ENCODE measurements at regions not wholly inside any gene's neighbourhood (a gene's known extent, or its start where the extent isn't known, plus 50 kb on each side); places are given as distances from the start of the nearest gene placed in this dataset.

DNA sequence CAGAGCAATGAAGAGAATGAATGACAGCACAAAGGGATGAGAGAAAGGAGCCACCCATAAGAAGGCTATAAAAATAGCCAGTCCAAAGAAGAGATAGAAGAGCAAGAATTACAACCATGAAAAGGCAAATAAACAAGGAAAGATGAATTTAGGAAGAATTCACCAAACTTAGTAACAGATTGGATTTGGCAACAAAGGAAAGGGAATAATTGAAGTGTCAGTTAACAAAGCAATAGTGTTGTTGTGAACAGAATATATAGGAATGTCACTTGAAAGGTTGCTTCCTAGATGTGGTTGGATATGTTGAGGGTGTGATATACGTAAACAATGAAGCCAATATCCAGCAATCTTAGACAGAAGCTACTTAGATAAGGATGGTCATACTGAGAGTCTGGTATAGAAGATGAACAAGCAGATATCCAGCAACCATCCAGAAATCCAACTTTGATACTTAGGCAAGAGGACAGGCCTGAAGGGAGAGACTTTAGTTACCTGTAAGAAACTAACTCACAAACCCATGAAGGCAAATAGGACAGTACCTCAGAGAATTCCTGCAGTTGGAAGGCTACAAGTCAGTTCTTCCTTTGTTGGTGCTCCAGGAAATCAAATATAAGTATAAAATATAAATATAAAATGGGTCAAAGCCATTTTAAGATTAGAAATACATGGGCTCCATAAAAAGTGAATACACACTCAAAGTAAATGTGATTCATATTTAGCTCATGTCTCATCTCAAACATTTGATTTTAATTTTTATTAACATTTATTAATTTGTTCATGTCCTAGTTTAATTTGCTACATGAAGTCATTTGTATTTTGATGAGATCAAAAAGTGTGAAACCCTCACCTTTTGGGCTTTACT, 106.5 kb downstream of the HFE start:
- no peaks in the 10 kb centered on the region for H3K27me3 ChIP-seq
- H3K4me3 ChIP-seq, result no peak overlapping the region
- TF ChIP-seq, protein P1, sequence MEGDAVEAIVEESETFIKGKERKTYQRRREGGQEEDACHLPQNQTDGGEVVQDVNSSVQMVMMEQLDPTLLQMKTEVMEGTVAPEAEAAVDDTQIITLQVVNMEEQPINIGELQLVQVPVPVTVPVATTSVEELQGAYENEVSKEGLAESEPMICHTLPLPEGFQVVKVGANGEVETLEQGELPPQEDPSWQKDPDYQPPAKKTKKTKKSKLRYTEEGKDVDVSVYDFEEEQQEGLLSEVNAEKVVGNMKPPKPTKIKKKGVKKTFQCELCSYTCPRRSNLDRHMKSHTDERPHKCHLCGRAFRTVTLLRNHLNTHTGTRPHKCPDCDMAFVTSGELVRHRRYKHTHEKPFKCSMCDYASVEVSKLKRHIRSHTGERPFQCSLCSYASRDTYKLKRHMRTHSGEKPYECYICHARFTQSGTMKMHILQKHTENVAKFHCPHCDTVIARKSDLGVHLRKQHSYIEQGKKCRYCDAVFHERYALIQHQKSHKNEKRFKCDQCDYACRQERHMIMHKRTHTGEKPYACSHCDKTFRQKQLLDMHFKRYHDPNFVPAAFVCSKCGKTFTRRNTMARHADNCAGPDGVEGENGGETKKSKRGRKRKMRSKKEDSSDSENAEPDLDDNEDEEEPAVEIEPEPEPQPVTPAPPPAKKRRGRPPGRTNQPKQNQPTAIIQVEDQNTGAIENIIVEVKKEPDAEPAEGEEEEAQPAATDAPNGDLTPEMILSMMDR (IDR thresholded peaks at IDR 0.05), result no peak

DNA sequence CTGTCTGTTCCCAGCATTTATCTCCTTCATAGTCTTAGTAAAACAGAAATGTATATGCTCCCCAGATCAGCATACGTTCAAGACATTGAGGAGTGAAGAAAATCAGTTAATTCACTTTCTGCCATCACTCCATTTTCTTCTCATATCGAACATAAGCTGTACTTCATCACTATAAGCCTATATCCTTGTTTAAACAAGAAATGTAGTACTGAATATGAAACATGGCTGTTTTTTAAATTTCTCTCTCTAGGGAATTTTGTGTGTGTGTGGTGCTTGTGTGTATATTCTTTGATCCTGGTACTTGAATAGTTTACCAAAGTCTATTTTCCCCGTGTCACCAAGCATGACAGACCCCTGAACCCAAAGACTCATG, 107.1 kb downstream of the HFE start:
- H3K36me3 ChIP-seq, result no peaks in the 10 kb centered on the region
- peak overlapping the region; percentile 91 to 95 for H3K27ac ChIP-seq
- no peaks in the 10 kb centered on the region for H3K27me3 ChIP-seq
- no peak for DNase-seq (ENCODE audit: low spot score)
- peaks cover 0 to 28% of the 10 kb centered on the region in 2 donors for H3K4me1 ChIP-seq
- TF ChIP-seq, protein P1 (IDR thresholded peaks at IDR 0.05), result no peak
- peak overlapping the region in 1 of 2 donors; percentile 64 for H3K4me3 ChIP-seq
- no peaks in the 10 kb centered on the region for H3K9me3 ChIP-seq

More for the DNA sequence above, 106.5 kb downstream of the HFE start:
- no peaks in the 10 kb centered on the region for H3K9me3 ChIP-seq
- no peak for DNase-seq (ENCODE audit: low spot score)
- H3K4me1 ChIP-seq, result peaks cover 0 to 29% of the 10 kb centered on the region in 2 donors
- no peaks in the 10 kb centered on the region for H3K36me3 ChIP-seq
- peak overlapping the region; percentile 91 to 95 for H3K27ac ChIP-seq

DNA sequence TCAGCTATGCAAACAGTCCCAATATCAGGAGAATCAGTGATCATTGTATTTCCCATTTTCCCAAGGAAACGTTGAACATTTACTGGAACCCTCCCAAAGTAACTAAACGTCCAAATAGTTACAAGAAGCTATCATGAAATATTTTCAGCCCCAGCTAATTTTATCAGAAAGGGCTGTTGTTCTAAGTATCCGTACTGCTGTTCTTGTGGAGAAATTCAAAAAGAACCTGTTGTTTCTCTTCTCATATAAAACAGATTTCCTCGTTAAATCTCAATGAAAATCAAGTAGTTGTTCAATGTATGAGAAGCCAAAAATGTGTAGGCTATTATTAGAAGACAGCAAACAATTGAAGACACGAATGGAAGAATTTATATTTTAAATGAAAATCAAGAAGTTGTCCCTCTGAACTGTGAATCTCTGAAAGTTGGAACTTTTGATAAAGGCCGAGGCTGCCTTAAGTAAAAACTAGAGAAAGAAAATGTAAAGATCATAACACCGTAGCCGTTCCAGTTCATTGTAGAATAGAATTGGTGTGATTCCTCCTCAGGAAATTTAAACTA, 107.7 kb downstream of the HFE start:
- H3K4me3 ChIP-seq, result peak overlapping the region; percentile 51 to 64
- no peaks in the 10 kb centered on the region for H3K36me3 ChIP-seq
- no peaks in the 10 kb centered on the region for H3K9me3 ChIP-seq
- no peaks in the 10 kb centered on the region for H3K27me3 ChIP-seq
- peak overlapping the region; percentile 91 to 95 for H3K27ac ChIP-seq
- no peak for DNase-seq (ENCODE audit: low spot score)
- H3K4me1 ChIP-seq, result peaks cover 0 to 33% of the 10 kb centered on the region in 2 donors
- TF ChIP-seq, protein P1 (IDR thresholded peaks at IDR 0.05), result no peak

DNA sequence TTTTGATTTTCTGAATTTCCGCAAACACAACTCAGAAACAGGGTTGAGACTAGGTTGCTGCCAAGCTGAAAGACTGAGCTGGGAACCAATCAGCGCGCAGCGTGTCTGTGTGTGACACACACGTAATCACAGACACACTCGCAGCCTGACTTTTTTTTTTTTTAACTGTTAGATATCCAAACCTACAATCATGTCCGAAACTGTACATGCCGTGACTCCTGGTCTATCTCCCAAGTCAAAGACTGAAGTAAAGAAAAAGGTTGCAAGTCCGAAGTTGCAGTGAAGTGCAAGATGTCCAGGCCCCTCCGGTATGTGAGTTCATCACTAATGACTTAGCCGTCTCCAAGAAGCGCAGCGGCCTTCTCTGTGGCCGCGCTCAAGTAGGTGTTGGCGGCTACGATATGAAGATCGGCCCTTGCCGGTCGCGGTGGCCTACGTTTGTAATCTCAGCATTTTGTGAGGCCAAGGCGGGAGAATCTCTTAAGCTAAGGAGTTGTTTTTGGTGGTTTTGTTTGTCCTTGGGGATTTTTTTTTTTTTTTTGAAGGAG, 108.2 kb downstream of the HFE start:
- H3K9me3 ChIP-seq, result no peaks in the 10 kb centered on the region
- no peaks in the 10 kb centered on the region for H3K27me3 ChIP-seq
- peaks cover 0 to 36% of the 10 kb centered on the region in 2 donors for H3K4me1 ChIP-seq
- peak; percentile 96 for DNase-seq (ENCODE audit: low spot score)
- peak overlapping the region; percentile 51 to 64 for H3K4me3 ChIP-seq
- peak overlapping the region; percentile 91 to 95 for H3K27ac ChIP-seq
- H3K36me3 ChIP-seq, result no peaks in the 10 kb centered on the region
- TF ChIP-seq, protein P1 (IDR thresholded peaks at IDR 0.05), result no peak

DNA sequence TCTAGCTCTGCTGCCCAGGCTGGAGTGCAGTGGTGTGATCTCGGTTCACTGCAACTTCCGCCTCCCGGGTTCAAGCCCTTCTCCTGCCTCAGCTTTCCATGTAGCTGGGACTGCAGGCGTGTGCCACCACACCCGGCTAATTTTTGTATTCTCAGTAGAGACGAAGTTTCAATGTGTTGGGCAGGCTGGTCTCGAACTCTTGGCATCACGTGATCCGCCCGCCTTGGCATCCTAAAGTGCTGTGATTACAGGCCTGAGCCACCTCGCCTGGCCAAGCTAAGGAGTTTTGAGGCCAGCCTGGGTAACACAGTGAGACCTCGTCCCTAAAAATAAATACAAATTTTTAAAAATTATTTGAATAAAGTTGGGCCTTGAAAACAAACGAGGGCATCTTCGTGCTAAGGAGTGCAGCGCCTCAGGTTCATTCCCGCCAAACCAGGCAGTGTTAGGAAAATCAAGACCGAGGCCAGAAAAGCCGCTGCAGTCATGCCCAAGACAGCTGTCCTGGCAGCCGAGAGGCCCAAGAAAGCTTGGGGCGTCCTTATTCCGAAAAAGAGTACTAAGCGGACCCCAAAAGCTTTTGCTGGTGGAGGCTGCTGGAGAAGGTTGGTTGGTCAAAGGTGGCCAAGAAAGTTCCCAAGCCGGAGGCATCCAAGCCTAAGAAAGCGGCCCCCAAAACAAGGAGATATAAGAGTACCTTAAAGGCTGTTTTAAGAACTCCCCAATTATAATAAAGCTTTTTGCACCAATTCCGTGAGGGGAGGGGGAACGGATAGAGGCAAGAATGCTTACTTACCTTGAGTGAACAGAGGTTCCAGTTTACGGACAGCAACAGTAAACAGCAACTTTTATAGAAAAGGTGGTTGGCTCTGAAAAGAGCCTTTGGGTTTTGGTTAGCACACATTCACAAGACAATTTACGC, 109.0 kb downstream of the HFE start:
- no peak for DNase-seq (ENCODE audit: low spot score)
- H3K27me3 ChIP-seq, result no peaks in the 10 kb centered on the region
- H3K36me3 ChIP-seq, result no peaks in the 10 kb centered on the region
- H3K4me1 ChIP-seq, result peaks cover 0 to 36% of the 10 kb centered on the region in 2 donors
- no peaks in the 10 kb centered on the region for H3K9me3 ChIP-seq
- peak overlapping the region; percentile 64 to 67 for H3K4me3 ChIP-seq
- peak overlapping the region; percentile 91 to 95 for H3K27ac ChIP-seq
- TF ChIP-seq, protein P1 (IDR thresholded peaks at IDR 0.05), result no peak

Data from right atrium auricular region (tissue), 2 donors.